Stromal cell of bone marrow (primary cell): ENCODE measurements at regions not wholly inside any gene's neighbourhood (a gene's known extent, or its start where the extent isn't known, plus 50 kb on each side); places are given as distances from the start of the nearest gene placed in this dataset.

Experiments used
- DNase-seq: peaks from one replicate; pipeline ENCODE4 v3.0.0-alpha.2; 2012; ENCODE audit warnings: low read depth

DNA sequence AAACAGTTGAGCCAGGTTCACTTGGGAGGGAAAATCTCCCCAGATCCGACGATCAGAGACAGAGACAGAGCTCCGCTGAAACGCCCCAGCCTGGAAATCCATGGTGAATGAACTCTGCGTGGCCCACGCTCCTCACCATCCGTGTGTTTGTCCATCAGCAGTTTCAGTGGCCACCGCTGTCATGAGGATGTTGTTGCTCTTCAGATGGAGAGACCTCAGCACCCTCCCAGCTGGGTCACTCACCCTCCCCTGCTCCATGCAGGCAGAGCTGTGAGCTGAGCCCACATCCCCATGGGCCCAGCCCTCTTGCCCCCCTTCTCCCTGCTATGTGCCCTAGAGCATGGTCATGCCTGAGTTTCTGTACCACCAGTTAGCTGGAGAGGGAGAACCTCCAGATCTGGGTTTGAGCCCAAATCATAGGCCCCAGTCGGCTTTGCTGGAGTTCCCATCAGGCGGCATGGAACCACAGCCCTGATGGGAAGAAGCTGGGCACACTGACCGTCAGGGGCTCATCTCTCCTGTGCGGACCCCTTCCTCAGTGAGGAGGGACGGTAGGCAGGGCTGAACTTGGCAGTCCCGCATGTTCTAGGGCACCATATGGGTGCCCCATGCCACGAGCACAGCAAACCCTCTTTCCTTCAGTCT, 154.4 kb upstream of the COL5A1 start:
- DNase-seq = no peak

DNA sequence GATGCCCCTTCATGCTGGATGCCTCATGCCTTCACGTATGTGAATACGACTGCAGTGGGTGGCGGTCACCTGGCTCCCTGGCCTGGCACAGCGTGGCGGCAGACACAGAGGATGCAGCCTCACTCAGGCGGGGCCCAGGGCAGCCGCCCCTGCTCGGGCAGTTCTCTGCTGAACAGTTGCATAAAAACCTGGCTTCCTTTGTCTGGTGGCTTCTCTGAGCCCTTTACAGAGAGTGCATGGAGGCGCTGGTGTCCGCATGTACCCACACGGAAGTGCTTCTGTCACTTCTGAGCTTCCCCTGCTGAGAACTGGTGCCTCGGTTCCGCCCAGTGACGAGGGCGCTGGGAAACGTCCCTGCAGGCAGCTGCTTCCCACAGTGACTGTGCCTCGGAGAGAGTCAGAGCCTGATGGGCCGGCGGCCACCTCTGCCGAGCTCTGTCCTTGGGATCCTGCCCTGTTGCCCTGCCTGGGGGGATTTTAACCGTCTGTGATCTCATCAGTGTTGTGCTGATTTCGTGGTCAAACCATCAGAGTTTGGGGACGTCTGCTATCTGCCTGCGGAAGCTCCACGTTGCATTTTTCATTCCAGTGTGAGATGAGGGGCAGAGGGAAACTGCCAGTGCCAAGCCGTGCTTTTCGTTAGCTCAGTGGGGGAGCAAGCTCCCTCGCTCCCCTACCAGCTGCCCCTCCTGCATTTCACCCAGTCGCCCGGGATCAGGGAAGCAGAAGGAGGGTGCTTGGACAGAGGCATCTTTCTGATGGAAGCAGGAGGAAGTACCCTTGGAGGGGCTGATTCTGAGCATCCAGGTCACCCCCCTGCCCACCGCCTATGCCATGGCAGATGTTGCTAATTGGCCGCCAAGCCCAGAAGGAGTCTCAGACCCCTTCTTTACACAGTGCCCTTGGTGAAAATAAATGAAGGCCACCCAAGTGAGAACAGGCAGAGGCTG, 153.0 kb upstream of the COL5A1 start:
- no peak for DNase-seq

DNA sequence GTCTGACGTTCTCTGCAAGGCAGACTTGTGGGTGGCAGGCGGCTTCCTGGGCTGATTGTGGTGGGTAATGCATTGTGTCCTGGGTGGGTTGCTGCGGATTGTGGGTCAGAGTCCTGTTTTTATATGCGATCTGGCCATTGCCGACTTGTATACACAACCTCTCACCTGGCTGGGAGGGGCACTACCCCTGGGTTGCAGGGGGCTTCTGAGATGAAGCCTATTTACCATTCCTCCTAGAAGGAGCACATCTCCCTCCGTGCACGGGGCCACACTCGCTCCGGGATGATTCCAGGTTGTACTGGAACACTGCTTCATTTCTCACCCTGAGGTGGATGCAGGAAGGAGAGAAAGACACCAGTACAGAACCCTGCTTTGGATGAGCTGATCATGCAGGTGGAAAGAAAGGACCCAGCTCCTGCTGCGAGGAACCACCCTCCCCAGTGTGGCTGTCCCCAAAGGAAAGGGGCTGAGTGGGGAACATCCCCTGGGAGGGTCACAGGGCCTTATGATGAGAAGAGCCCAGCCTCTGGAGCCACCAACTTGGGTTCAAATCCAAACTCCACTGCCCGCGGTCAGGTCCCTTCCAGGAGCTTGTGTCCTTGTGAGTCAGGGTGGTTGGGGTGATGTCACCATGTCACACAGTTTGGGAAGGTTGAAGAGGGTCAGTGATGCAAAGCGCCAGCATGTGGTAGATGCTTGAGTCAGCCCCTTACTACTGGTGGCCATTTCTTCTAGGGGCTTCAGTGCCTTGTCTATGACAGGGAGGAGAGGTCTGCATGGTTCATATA, 151.8 kb upstream of the COL5A1 start:
- DNase-seq = no peak

DNA sequence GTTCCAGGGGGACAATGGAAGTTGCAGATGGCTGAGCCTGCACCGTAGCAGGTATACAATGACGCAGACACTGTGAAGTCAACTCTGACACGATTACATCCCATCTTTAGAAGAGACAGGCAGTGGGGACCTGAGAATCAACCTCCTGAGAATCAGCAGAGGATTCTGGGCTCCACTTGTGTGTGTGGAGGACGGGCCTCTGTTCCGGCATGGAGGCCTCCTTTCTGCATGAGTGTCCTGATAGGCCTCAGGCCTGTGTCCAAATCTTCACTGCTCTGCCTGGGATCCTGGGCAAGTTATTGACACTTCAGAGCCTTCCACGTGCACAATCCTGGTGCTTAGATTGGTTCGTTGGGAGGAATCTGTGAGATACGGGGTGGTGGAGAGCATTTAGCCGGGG, 151.2 kb upstream of the COL5A1 start:
- no peak for DNase-seq

DNA sequence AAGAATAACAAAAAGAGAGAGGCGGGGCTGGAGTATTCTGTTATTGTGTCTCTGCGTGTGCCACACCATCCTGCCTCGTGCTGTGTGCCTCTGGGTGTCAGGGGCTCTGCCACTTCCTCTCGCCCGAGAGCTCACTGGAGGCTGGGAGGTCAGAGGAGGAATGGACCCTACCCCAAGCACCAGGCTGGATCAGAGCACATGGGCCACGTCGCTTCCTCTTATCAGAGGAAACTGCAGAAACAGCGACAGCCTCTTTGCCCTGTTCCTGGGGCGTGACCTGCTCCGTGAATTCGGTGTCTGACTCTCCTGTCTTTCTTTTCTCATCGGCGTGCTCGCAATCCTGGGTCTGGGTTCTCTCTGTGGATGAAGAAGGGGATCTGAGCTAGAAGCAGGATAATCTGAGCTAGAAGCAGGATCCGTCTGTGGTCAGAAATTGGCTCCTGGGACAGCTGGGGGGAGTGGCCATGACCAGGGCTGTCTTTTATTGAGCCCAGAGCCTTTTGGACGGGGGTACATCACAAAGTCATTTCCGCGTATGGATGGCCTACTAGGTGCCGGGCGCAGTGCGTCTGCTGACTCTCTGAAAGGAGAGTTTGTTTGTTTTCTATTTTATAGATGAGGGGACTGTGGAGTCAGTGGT, 150.3 kb upstream of the COL5A1 start:
- DNase-seq = no peak

DNA sequence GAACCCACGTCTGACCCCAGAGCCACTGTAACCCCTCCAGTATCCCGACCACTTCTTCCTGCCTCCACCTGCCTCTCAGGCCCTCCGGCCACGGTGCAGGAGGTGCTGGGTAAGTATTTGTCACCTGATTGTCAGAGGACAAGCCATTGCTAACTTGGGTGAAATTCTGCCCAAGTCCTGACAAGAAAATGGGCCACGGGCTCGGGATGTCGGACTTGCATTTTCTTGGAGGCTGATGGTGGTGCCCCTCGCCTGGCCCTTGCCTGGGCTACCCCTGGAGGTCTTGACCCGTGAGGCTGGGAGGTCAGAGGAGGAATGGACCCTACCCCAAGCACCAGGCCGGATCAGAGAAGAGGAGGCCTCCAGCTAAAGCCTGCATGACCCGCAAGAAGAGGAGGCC, 149.7 kb upstream of the COL5A1 start:
- no peak for DNase-seq

DNA sequence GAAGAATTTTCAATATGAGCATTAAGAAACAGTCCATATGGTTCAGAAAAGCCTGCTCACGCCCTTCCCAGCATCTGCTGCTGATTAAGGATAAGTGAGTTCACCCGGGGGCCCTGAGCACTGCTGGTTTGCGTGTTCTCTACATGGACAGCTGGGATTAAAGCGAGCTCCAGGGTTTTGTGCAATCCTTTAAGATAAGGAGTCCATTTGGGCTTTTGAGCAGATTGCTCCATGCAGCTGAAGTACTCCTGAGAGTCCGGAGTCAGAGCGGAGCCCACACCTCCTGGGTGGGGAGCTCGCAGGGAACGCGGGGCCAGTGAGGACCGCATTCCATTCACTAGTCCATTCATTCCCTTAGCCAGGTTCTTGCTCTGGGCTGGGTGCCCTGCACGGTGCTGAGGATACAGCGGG, 149.3 kb upstream of the COL5A1 start:
- DNase-seq = no peak

DNA sequence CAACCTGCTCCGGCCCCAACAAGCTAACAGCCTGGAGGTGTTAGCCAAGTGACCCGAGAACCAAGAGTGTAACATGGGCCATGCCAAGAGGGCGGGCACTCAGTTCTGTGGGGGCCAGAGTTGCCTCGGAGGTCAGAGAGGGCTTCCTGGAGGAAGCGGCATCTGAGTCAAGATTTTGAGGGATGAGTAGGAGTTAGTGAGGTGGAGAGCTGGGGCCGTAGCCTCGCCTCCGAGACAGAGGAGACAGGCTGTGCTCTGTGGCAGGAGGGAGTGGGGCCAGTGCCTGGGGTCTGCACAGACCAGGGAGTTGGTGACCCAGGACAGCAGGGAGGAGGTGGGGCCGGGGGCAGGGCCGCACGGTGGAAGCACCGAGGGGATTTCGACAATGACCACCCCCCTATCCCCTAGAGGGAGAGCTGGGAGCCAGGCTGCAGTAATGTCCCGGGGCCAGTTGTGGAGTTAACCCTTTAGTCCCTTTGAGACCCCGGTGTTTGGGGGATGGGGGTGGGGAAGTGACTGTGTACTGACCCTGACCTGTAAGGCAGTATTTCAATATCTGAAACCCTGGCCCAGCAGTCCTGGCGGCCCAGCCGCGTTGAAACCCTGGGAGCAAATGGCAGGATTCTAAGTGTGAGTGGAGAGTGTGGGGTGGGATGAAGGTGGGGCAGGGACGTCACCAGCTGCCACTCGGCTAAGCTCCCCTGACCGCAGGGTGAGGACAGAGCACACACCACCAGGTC, 148.7 kb upstream of the COL5A1 start:
- DNase-seq = no peak

DNA sequence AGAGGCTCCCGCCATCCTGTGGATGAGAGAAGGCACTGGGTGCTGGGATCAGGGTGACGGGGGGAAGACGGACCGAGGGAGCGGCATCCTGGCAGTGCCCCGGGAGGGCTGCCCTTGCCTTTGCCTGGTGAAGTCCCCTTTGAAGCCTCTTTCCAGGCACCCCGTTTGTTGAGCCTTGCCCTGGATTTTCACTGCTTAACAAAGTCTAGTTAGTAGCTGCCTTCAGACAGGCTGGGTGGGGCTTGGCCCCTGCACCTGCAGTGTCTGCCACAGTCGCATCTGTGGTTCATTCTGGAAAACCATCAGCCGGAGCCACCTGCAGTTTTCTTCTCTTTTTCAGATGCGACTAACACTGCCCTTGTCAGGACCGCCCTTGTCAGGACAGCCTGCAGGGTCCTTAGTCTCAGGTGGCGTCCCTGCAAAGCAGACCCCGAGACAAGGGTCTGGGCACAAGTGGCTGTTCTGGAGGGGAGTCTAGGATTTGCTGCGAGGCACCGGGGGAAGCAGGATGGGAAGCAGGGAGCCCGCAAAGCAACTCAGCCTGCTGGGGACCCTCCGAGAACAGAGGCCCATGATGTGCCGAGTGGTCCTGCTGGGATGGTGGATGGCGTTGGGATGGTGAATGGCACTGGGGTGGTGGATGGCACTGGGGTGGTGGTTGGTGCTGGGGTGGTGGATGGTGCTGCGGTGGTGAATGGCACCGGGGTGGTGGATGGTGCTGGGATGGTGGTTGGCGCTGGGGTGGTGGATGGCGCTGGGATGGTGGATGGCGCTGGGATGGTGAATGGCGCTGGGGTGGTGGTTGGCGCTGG, 147.9 kb upstream of the COL5A1 start:
- DNase-seq = no peak

DNA sequence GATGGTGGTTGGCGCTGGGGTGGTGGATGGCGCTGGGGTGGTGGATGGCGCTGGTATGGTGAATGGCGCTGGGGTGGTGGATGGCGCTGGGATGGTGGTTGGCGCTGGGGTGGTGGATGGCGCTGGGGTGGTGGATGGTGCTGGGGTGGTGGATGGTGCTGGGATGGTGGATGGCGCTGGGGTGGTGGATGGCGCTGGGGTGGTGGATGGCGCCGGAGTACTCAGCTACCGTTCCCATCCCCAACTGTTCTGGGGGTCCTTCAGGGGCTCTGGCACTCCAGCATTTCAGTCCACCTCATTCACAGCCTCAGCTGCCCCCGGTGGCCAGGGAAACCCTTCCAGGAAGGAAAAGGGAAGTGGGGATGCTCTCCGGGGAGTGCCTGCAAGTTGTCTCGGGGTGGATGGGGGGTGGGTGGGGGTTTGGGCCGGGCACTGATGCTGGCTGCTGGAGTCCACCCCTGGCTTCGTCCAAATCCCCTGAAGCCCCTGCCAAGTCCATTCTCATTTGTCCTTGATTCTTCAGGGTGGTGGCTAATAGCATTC, 147.3 kb upstream of the COL5A1 start:
- DNase-seq = no peak

DNA sequence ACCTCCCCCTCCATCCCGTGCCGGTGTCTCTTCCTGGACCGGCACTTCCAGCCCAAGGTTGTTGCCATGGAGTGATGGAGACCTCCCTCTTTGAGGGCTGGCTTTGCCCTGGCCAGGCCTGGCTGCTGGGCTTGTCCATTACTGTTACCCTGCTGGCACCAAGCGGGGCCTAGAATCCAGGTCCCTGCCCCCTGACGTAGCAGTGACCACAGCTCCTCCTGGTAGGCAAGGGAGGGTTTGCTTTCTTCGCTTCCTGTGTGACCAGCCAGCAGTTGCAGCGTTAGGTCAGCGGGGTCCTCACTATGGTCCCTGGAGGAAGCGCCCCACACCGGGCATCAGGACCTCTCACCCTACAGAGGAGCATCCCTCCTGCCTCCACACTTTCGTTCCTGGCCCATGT, 146.7 kb upstream of the COL5A1 start:
- no peak for DNase-seq

DNA sequence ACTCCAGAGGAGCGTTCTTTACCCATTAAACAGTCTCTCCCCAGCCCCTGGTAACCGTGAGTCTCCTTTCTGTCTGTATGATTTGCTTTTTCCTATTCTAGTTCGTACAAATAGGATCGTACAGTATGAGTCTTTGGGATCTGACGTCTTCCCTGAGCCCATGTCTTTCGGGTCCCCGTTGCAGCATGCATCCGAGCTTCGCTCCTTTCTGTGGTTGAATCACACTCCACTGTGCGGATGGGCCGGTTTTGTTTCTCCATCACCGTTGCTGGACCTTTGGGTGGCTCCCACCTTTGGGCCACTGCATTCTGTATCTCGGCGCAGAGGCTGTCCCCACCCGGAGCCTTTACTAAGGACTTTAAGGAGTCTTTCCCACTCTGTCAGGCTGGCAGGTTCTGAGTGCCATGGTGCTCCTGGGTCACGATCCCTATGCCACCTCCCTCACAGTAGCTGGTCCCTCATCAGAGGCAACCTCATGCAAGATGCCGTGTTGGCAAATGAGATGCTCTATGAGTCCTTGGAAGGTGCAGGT, 145.7 kb upstream of the COL5A1 start:
- no peak for DNase-seq

DNA sequence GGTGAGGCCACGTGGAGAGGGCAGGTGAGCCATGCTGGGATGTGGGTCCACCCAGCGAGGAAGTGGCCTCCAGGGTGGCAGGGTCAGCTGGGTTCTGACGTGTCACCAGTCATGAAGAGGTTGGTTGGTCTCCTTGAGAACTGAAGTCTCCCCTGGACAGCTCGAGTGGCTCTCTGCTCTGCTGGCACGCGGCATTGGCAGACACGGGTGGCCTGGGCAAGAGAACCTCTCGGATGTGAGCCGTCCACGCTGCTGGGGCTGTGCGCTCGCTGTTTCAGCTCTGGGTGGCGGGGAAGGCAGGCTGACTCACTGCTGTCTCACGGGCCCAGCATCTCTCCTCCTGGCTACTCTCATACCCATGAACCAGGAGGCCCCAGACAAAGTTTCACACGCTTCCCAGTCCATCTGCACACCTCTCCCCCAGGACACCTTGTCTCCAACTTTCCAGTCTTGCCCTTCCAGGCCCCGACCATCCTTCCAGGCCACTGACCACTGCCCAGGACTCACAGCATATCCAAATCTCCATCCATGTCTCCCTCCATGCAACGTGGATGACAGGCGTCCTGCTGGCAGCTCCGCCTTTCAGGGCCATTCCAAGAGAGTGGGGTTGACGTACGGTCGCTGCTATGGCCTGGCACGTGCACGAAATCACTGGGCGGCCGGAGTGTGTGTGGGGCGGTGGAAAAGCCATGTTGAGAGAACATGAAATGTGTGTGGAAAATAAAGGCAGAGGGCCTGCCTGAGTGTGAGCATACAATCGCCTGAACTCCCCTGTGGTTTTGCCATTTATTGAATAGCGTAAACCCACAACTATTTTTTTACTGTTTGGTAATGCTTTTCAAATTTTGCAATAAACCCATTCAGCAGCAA, 145.0 kb upstream of the COL5A1 start:
- peak; percentile 24 for DNase-seq

DNA sequence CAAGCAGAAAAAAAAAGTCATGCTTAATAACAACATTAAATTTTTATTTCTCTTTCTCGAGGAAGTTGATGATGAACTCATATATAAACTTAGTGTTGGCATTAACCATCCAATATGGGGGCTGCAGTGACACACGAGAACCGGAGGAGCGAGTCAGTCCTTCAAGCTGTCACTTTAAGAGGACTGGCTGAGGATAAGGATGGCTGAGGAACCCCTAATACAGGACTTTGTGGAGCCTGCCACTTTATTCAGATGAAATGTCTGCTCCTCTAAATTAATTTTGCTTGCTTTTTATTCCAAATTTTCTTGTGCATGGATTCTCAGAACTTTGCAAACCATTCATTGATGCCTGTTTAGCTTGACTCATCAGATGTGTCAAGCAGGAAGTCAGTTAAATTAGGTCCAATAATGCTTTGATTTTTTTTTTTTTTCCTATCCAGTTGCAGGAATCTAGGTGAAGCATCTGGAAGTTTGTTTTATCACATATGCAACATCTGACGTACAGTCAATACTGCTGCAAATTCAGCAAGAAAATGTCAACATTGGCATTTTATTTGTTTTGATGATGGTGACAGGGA, 144.2 kb upstream of the COL5A1 start:
- DNase-seq = peak; percentile 6

DNA sequence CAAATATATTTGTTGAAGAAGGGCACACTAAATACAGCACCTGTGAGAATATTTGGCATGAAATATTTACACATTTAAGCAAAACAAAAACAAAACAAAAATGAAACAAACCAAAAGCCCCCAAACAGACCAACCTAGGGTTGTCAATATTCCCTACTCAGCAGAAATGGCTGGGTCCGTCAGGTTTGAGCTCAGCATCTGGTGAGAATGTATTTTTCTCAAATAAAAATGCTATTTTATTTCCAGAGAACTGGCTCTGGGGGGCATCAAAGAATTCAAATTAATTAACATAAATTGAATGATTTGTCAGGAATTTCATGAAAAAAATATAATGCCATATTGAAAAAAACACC, 142.8 kb upstream of the COL5A1 start:
- DNase-seq = no peak

DNA sequence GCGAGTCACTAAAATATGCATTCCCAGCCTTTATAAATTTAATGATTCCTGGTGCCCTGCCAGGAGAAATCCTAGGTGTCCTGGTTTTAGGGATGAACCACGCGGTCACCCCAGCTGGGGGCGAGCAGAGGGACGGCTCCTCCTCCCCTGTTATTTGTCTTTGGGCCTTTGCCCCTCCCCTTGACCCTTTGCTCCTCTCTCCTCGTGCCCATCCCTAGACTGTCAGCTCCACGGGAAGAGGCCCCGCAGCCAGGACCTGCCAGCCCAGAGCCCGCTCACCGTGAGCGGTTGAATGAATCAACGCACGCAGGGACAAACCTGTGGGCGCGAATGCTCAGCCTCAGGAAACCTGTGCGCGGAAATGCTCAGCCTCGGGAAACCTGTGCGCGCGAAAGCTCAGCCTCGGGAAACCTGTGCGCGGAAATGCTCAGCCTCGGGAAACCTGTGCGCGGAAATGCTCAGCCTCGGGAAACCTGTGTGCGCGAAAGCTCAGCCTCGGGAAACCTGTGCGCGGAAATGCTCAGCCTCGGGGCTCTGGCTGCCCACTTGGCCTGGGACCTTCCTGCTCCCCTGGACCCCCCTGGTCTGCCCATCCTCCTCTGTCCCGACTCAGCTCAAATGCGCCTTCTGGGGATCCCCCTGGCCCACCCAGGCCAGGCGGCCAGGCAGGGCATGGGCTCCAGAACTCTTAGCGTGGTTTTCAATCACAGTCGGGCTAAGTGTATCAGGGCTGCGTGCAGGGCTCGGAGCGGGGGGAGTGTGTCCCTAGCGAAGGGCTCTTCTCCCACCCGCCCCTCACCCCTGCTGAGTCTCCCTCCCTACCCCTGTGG, 140.5 kb upstream of the COL5A1 start:
- no peak for DNase-seq

DNA sequence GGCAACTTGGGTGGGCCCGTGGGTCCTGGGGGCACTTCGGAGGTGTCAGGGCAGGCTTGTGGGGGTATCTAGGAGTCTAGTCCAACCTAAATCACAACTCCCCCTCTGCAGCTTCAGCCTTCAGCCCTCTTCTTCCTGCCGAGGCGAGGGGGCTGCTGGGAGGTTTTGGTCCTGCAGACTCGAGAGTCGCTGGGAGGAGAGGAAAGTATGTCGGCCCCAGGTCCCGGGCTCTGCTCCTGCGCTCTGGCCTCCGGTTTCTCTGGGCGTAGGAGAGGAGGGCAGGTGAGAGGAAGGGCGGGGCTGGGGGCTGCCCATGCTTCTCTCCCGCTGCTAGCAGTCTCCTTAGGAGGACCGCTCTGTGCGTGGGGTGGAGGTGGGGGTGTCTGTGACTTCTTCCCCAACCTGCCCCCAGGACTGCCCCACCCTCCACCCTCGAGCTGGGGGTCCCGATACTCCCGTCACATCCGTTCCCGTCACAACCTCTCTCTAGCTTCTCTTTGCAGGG, 139.8 kb upstream of the COL5A1 start:
- no peak for DNase-seq
